ENCODE measurements at regions not wholly inside any gene's neighbourhood (a gene's known extent, or its start where the extent isn't known, plus 50 kb on each side); places are given as distances from the start of the nearest gene placed in this dataset.
A peak's percentile ranks its signal among the peaks of the same experiment; 100 is the strongest.

DNA sequence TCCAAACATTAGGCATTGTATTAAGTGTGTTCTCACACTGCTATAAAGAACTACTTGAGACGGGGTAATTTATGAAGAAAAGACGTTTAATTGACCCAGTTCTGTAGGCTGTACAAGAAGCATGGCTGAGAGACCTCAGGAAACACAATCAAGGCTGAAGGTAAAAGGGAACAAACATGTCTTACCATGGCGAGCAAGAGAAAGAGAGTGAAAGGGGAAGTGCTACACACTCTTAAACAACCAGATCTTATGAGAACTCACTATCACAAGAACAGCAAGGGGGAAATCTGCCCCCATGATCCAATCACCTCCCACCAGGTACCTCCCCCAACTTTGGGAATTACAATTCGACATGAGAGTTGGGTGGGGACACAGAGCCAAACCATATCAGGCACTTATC lies 86.6 kb upstream of the TOP1 start:
- no peak for TF ChIP-seq NFRKB (IDR thresholded peaks at IDR 0.05)
- no peak for TF ChIP-seq SUZ12 (IDR thresholded peaks at IDR 0.05)
- no peak for TF ChIP-seq BHLHE40 (IDR thresholded peaks at IDR 0.05; ENCODE audit: borderline replicate concordance)
- no peak for TF ChIP-seq FOXM1 (IDR thresholded peaks at IDR 0.05; ENCODE audit: borderline replicate concordance)
- no peak for TF ChIP-seq ZNF384 (IDR thresholded peaks at IDR 0.05)
- TF ChIP-seq ELF4 (IDR thresholded peaks at IDR 0.05): no peak
- TF ChIP-seq FOXA1 (IDR thresholded peaks at IDR 0.05): no peak
- TF ChIP-seq L3MBTL2 (conservative IDR thresholded peaks at IDR 0.05): no peak
- no peak for TF ChIP-seq ARNT (IDR thresholded peaks at IDR 0.05)
- ChIA-PET CTCF (no interaction called here), POLR2A (no interaction called here)
- no peak for DNase-seq (ENCODE audit: extremely low spot score)

DNA sequence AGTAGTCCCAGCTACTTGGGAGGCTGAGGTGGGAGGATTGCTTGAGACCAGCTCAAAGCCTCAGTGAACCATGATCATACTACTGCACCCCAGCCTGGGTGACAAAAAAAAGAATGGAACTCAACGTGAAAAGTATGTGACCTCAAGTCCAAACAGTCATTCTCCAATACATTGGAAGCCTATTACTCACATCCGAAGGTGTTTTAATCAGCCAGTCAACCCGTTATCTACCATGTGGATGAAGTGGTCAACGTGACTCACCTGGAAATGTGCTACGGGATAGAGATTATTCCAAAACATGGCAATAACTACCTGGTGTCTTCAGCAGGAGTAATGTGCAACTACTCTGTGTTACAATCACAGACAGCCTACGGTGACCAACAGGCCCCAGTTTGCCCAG lies 85.8 kb upstream of the TOP1 start:
- TF ChIP-seq FOXA1 (IDR thresholded peaks at IDR 0.05) (no peak), CTBP1 (IDR thresholded peaks at IDR 0.05; ENCODE audit: borderline replicate concordance) (no peak)
- TF ChIP-seq, protein P1, sequence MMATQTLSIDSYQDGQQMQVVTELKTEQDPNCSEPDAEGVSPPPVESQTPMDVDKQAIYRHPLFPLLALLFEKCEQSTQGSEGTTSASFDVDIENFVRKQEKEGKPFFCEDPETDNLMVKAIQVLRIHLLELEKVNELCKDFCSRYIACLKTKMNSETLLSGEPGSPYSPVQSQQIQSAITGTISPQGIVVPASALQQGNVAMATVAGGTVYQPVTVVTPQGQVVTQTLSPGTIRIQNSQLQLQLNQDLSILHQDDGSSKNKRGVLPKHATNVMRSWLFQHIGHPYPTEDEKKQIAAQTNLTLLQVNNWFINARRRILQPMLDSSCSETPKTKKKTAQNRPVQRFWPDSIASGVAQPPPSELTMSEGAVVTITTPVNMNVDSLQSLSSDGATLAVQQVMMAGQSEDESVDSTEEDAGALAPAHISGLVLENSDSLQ (IDR thresholded peaks at IDR 0.05): no peak
- ChIA-PET CTCF (no interaction called here), POLR2A (no interaction called here)
- DNase-seq (ENCODE audit: extremely low spot score): no peak

DNA sequence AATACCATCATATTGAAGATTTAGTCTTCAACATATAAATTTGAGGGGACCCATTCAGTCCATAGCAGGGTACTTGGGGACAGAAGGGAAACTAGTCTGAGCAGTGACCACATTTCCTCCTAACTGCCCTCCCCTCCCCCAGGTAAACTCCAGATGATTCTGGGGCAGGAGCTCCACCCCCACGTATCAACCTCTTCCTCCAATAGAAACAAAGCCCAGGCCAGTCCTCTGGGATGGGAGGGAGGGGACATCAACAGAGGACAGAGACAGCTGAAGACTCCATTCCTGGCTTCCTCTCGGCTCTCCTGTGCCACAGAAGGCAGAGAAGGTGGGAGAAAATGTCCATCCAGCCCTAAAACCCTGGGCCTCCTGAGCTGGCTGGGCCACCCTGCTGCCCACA lies 85.0 kb upstream of the TOP1 start:
- ChIA-PET POLR2A (no interaction called here), CTCF (no interaction called here)
- DNase-seq (ENCODE audit: extremely low spot score): no peak
- TF ChIP-seq, protein P1 (IDR thresholded peaks at IDR 0.05): no peak
- TF ChIP-seq NFRKB (IDR thresholded peaks at IDR 0.05): no peak
- TF ChIP-seq ZNF384 (IDR thresholded peaks at IDR 0.05): no peak
- TF ChIP-seq ARNT (IDR thresholded peaks at IDR 0.05): no peak
- TF ChIP-seq FOXA1 (IDR thresholded peaks at IDR 0.05): no peak
- TF ChIP-seq TARDBP (IDR thresholded peaks at IDR 0.05): no peak
- no peak for TF ChIP-seq SUZ12 (IDR thresholded peaks at IDR 0.05)
- no peak for TF ChIP-seq SP1 (IDR thresholded peaks at IDR 0.05)
- TF ChIP-seq BHLHE40 (IDR thresholded peaks at IDR 0.05; ENCODE audit: borderline replicate concordance): no peak
- TF ChIP-seq CTBP1 (IDR thresholded peaks at IDR 0.05; ENCODE audit: borderline replicate concordance): no peak
- TF ChIP-seq HDGF (IDR thresholded peaks at IDR 0.05; ENCODE audit: borderline replicate concordance): no peak
- TF ChIP-seq FOXM1 (IDR thresholded peaks at IDR 0.05; ENCODE audit: borderline replicate concordance): no peak
- no peak for TF ChIP-seq FOXK2 (IDR thresholded peaks at IDR 0.05)

DNA sequence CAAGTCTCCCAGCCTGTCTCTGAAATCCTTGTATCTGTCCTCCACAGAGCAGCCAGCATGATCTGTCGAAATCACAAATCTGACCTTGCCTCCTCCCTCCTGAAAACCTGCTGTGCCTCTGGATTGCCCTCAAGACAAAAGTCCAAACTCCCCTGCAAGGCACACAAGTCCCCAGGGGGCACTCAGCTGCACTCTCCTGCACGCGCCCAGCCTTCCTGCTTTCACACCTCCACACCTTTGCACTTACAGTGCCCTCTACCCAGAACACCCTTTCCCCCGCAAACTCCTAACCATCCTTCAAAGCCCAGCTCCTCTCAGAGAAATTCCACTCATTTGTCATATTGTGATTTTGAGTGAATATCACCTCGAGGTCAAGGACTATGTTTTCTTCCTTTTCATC lies 83.4 kb upstream of the TOP1 start:
- DNase-seq (ENCODE audit: extremely low spot score): no peak
- TF ChIP-seq ZNF384 (IDR thresholded peaks at IDR 0.05): no peak
- no peak for TF ChIP-seq SUZ12 (IDR thresholded peaks at IDR 0.05)
- TF ChIP-seq BHLHE40 (IDR thresholded peaks at IDR 0.05; ENCODE audit: borderline replicate concordance): no peak
- TF ChIP-seq FOXM1 (IDR thresholded peaks at IDR 0.05; ENCODE audit: borderline replicate concordance): no peak
- ChIA-PET POLR2A (no interaction called here), CTCF (interaction anchor here (0.5 to 1.3 kb wide), 6 partner anchors 12 to 1017 kb away, joined by 3 to 5 read pairs (median 4); no protein-coding TSS in a partner anchor)

DNA sequence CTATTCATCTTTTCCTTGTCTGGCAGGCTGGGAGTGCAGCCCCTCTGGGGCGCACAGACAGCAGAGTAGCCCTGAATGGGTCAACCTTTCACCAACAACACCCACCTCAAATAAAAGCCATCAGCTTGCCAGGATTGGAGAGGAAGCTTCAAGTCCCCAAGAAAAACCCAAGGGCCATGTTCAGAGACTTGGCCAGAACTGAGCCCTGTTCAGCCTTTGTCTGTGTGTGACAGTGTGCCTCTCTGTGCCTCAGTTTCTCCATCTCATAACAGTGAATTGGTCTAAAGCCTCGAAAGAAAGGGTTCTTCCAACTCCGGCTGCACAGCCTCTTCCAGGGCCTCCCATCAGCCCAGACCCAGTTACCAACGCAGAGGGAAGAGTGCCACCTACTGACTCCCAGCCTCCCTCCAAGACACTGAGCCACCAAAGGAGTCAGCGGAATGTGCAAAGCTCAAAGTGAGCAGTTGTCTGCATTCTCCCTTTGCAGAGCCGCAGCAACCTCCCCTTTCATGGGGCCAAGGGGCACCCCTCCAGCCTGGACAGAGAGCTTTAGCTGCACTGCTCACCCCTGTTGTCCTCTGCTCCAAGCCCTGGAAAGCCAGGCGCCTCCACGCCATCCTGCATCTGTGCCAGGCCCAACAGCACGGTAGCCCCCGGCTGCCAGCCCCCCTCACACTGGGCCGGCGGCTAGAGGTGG lies 82.7 kb upstream of the TOP1 start:
- CTCF ChIA-PET: interaction anchor here (0.5 to 1.3 kb wide), 9 partner anchors 11 to 1018 kb away, joined by 3 to 5 read pairs (median 3); no protein-coding TSS in a partner anchor
- peak; percentile 78 for DNase-seq (ENCODE audit: extremely low spot score)
- POLR2A ChIA-PET: no interaction called here
- TF ChIP-seq ARNT (IDR thresholded peaks at IDR 0.05): no peak
- no peak for TF ChIP-seq SP1 (IDR thresholded peaks at IDR 0.05)
- no peak for TF ChIP-seq ELF4 (IDR thresholded peaks at IDR 0.05)
- no peak for TF ChIP-seq BHLHE40 (IDR thresholded peaks at IDR 0.05; ENCODE audit: borderline replicate concordance)
- TF ChIP-seq LEF1 (IDR thresholded peaks at IDR 0.05; ENCODE audit: borderline replicate concordance): no peak
- TF ChIP-seq L3MBTL2 (conservative IDR thresholded peaks at IDR 0.05): no peak
- TF ChIP-seq HDGF (IDR thresholded peaks at IDR 0.05; ENCODE audit: borderline replicate concordance): no peak
- no peak for TF ChIP-seq FOXK2 (IDR thresholded peaks at IDR 0.05)
- no peak for TF ChIP-seq TARDBP (IDR thresholded peaks at IDR 0.05)

DNA sequence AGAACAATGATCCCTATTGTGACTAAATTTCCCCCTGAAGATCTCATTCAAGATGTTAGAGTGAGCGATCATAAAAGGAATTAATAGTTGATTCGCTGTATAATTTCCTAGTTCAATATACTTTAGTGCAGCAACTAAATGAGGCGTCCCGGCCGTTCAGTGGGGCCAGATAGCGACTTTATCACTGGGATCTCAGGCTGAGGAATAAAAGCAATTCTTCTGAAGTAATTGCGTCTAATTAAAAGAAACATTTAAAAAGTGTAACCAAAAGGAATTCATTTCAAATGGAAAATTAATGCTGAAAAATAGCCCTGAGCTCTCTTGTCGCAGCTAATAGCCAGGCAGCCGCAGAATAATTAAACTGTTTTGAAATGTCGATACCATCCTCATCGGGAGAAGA lies 82.2 kb upstream of the TOP1 start:
- TF ChIP-seq SP1 (IDR thresholded peaks at IDR 0.05): no peak
- TF ChIP-seq LEF1 (IDR thresholded peaks at IDR 0.05; ENCODE audit: borderline replicate concordance): no peak
- no peak for TF ChIP-seq FOXA1 (IDR thresholded peaks at IDR 0.05)
- no peak for TF ChIP-seq NFRKB (IDR thresholded peaks at IDR 0.05)
- TF ChIP-seq ARNT (IDR thresholded peaks at IDR 0.05): no peak
- no peak for TF ChIP-seq TARDBP (IDR thresholded peaks at IDR 0.05)
- TF ChIP-seq FOXK2 (IDR thresholded peaks at IDR 0.05): no peak
- TF ChIP-seq SUZ12 (IDR thresholded peaks at IDR 0.05): no peak
- TF ChIP-seq ELF4 (IDR thresholded peaks at IDR 0.05): no peak
- no peak for TF ChIP-seq FOXM1 (IDR thresholded peaks at IDR 0.05; ENCODE audit: borderline replicate concordance)
- ChIA-PET POLR2A (no interaction called here), CTCF (interaction anchor here (0.6 to 1.3 kb wide), 7 partner anchors 10 to 590 kb away, joined by 3 to 5 read pairs (median 4); no protein-coding TSS in a partner anchor)
- no peak for DNase-seq (ENCODE audit: extremely low spot score)

DNA sequence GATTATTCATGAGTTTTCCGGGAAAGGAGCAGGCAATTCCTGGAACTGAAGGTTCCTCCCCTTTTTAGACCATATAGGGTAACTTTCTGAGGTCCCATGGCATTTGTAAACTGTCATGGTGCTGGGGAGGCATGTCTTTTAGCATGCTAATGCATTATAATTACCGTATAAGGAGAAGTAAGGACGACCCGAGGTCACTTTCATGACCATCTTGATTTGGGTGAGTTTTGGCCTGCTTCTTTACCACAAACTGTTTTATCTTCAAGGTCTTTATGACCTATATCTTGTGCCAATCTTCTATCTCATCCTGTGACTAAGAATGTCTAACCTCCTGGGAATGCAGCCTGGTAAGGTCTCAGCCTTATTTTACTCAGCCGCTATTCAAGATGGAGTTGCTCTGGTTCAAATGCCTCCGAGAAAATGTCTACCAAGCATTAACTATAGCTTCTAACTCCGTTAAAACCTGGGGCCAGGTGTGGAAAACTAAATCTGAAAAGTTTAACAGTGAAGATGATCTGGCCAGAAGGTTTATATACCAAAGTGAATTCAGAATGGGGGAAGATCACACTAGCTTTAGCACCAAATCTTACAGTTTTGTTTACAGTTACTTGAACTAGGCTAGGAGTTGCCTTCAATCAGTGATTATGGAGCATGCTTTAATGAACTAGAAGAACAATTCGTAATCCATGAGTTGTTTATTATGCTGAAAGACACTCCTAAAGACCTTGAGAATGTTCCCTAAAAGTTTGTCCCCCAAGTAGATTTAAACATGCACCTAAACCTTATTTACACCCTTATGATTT lies 80.0 kb upstream of the TOP1 start:
- TF ChIP-seq ARNT (IDR thresholded peaks at IDR 0.05) (no peak), L3MBTL2 (conservative IDR thresholded peaks at IDR 0.05) (no peak), BHLHE40 (IDR thresholded peaks at IDR 0.05; ENCODE audit: borderline replicate concordance) (no peak), ZNF384 (IDR thresholded peaks at IDR 0.05) (no peak), SP1 (IDR thresholded peaks at IDR 0.05) (no peak), HDGF (IDR thresholded peaks at IDR 0.05; ENCODE audit: borderline replicate concordance) (no peak)
- no peak for DNase-seq (ENCODE audit: extremely low spot score)
- POLR2A ChIA-PET: no interaction called here
- CTCF ChIA-PET: interaction anchor here (0.6 kb wide), 1 partner anchor 181 kb away, joined by 3 read pairs; no protein-coding TSS in a partner anchor
